Gastrocnemius medialis (tissue), 4 donors: ENCODE measurements at regions not wholly inside any gene's neighbourhood (a gene's known extent, or its start where the extent isn't known, plus 50 kb on each side); places are given as distances from the start of the nearest gene placed in this dataset.

Source experiments
- ATAC-seq, 2 donors: fragments of 150-250 bp; one replicate each; pipeline ENCODE4 v1.9.1; 2016
- DNase-seq, 2 donors: peaks; one replicate each; pipeline ENCODE4 v3.0.0-alpha.2; 2019
- H3K27ac ChIP-seq, 4 donors: fragments of 200-600 bp; sonication (generic); 1 replicate in 1 of 4; 2 replicates in 3 of 4; pipeline ENCODE4 v1.5.1; 2016 to 2018; ENCODE audit warnings: mild to moderate bottlenecking in 2 of 4, moderate library complexity in 1 of 4
- H3K27me3 ChIP-seq, 3 donors: fragments of 200-600 bp; sonication (generic) in 2 of 3; 1 replicate in 1 of 3; 2 replicates in 2 of 3; pipeline versions ENCODE4 v1.5.1 to v1.6.0; 2016 to 2019; ENCODE audit warnings: mild to moderate bottlenecking in 1 of 3, moderate library complexity in 1 of 3
- H3K36me3 ChIP-seq, 2 donors: fragments of 200-600 bp; sonication (generic) in 1 of 2; one replicate each; pipeline ENCODE4 v1.5.1; 2017 to 2018
- H3K4me1 ChIP-seq, 2 donors: fragments of 200-600 bp; sonication (generic) in 1 of 2; one replicate each; pipeline ENCODE4 v1.5.1; 2016 to 2017; ENCODE audit warnings: mild to moderate bottlenecking in 2 of 2
- H3K4me3 ChIP-seq, 4 donors: fragments of 200-600 bp; sonication (generic) in 3 of 4; 1 replicate in 1 of 4; 2 replicates in 3 of 4; pipeline ENCODE4 v1.5.1; 2016 to 2019; ENCODE audit warnings: mild to moderate bottlenecking in 2 of 4
- H3K9me3 ChIP-seq, 3 donors: fragments of 200-600 bp; sonication (generic) in 2 of 3; 1 replicate in 1 of 3; 2 replicates in 2 of 3; pipeline ENCODE4 v1.5.1; 2016 to 2019
- POLR2A ChIP-seq, 2 donors: fragments of 450-650 bp; IDR thresholded peaks; one replicate each; pipeline ENCODE4 v1.6.1; 2017; ENCODE audit warnings: antibody characterized with exemption in 2 of 2, mild to moderate bottlenecking in 2 of 2, moderate library complexity in 2 of 2
- in situ Hi-C, 4 donors: fragments of 200-750 bp; cut with MboI; loops; one replicate each; pipeline versions ENCODE4 v1.15.0 to v1.8.0; 2017; ENCODE audit warnings: low sequenced_read_pairs in 4 of 4
- intact Hi-C: fragments of 100-400 bp; cut with DNase I; formaldehyde crosslinking; loops from one replicate; pipeline ENCODE4 v1.15.1; 2023; ENCODE audit warnings: low total_unique reads
- TF ChIP-seq, protein P1 (sequence below), 5 experiments: fragments of 450-650 bp in 3 of 5; fragments of 200-600 bp in 2 of 5; sonication (generic) in 2 of 5; IDR thresholded peaks in 4 of 5; conservative IDR thresholded peaks in 1 of 5; 1 replicate in 4 of 5; 2 replicates in 1 of 5; pipeline ENCODE4 v1.5.1; 2016 to 2019; ENCODE audit warnings: antibody characterized with exemption in 5 of 5, mild to moderate bottlenecking in 3 of 5, moderate library complexity in 3 of 5

GRCh38 chr13:79913141-79913827 lies 427.6 kb downstream of the SPRY2 start:
- H3K9me3 ChIP-seq = no peaks in the 10 kb centered on the region
- H3K27me3 ChIP-seq = no peaks in the 10 kb centered on the region
- no peak overlapping the region for H3K4me3 ChIP-seq
- ATAC-seq (no peak), DNase-seq (no peak)
- no peak overlapping the region for H3K27ac ChIP-seq
- peaks cover 34 to 39% of the 10 kb centered on the region in 2 donors for H3K4me1 ChIP-seq
- no peak for TF ChIP-seq POLR2A (IDR thresholded peaks at IDR 0.05)
- TF ChIP-seq, protein P1, sequence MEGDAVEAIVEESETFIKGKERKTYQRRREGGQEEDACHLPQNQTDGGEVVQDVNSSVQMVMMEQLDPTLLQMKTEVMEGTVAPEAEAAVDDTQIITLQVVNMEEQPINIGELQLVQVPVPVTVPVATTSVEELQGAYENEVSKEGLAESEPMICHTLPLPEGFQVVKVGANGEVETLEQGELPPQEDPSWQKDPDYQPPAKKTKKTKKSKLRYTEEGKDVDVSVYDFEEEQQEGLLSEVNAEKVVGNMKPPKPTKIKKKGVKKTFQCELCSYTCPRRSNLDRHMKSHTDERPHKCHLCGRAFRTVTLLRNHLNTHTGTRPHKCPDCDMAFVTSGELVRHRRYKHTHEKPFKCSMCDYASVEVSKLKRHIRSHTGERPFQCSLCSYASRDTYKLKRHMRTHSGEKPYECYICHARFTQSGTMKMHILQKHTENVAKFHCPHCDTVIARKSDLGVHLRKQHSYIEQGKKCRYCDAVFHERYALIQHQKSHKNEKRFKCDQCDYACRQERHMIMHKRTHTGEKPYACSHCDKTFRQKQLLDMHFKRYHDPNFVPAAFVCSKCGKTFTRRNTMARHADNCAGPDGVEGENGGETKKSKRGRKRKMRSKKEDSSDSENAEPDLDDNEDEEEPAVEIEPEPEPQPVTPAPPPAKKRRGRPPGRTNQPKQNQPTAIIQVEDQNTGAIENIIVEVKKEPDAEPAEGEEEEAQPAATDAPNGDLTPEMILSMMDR (IDR thresholded peaks at IDR 0.05 in 4 of 5, conservative IDR thresholded peaks at IDR 0.05 in 1 of 5) = no peak
- intact Hi-C loops (loop anchor here (10.0 kb wide), 1 partner anchor 412 kb away; no protein-coding TSS in a partner anchor), in situ Hi-C loops (no loop called here)
- no peaks in the 10 kb centered on the region for H3K36me3 ChIP-seq

DNA sequence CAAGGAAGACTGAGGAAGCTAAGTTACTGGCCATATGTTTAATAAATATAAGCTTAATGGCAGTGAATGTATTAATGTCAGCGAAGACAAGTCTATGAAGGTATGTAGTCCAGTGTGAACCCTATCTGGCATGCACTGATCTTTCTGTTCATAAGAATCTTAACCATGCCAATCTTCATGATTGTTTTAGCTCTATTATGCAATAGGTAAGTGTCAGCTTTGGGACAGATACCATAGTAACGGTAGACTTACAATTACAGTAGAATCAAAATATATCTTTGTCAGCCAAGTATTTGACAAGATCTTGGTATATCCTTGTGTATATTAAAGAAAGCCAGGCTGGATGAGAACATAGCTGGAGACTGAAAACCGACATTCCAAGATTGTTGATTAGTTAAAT lies 428.5 kb downstream of the SPRY2 start:
- ATAC-seq = no peak
- Histone ChIP-seq H3K36me3 (no peaks in the 10 kb centered on the region), H3K4me3 (no peak overlapping the region), H3K27me3 (no peaks in the 10 kb centered on the region), H3K4me1 (peaks cover 28 to 31% of the 10 kb centered on the region in 2 donors), H3K27ac (no peak overlapping the region), H3K9me3 (no peaks in the 10 kb centered on the region)
- in situ Hi-C loops (no loop called here), intact Hi-C loops (loop anchor here (10.0 kb wide), 1 partner anchor 412 kb away; no protein-coding TSS in a partner anchor)
- TF ChIP-seq, protein P1 (IDR thresholded peaks at IDR 0.05 in 4 of 5, conservative IDR thresholded peaks at IDR 0.05 in 1 of 5) = no peak
- no peak for TF ChIP-seq POLR2A (IDR thresholded peaks at IDR 0.05)
- no peak for DNase-seq

GRCh38 chr13:79910875-79911540 lies 429.9 kb downstream of the SPRY2 start:
- H3K4me1 ChIP-seq = peaks cover 24 to 28% of the 10 kb centered on the region in 2 donors
- TF ChIP-seq, protein P1 (IDR thresholded peaks at IDR 0.05 in 4 of 5, conservative IDR thresholded peaks at IDR 0.05 in 1 of 5) = no peak
- no peak for TF ChIP-seq POLR2A (IDR thresholded peaks at IDR 0.05)
- in situ Hi-C loops = no loop called here
- H3K27ac ChIP-seq = no peak overlapping the region
- intact Hi-C loops = loop anchor here (10.0 kb wide), 1 partner anchor 414 kb away; no protein-coding TSS in a partner anchor
- DNase-seq (no peak), ATAC-seq (no peak)
- H3K36me3 ChIP-seq = no peaks in the 10 kb centered on the region
- no peaks in the 10 kb centered on the region for H3K9me3 ChIP-seq
- H3K4me3 ChIP-seq = no peak overlapping the region
- no peaks in the 10 kb centered on the region for H3K27me3 ChIP-seq

GRCh38 chr13:79909644-79910043 lies 428.7 kb downstream of the NDFIP2 start:
- intact Hi-C loops = loop anchor here (10.0 kb wide), 1 partner anchor 415 kb away; no protein-coding TSS in a partner anchor
- Histone ChIP-seq H3K4me1 (peaks cover 15 to 20% of the 10 kb centered on the region in 2 donors), H3K27me3 (no peaks in the 10 kb centered on the region), H3K4me3 (no peak overlapping the region), H3K36me3 (no peaks in the 10 kb centered on the region), H3K9me3 (no peaks in the 10 kb centered on the region), H3K27ac (no peak overlapping the region)
- in situ Hi-C loops = no loop called here
- DNase-seq = no peak
- no peak for ATAC-seq
- no peak for TF ChIP-seq POLR2A (IDR thresholded peaks at IDR 0.05)
- TF ChIP-seq, protein P1 (IDR thresholded peaks at IDR 0.05 in 4 of 5, conservative IDR thresholded peaks at IDR 0.05 in 1 of 5) = no peak
